Transverse colon (tissue), 4 donors: ENCODE measurements at regions not wholly inside any gene's neighbourhood (a gene's known extent, or its start where the extent isn't known, plus 50 kb on each side); places are given as distances from the start of the nearest gene placed in this dataset.

Source experiments
- CTCF ChIP-seq, 5 experiments: fragments of 200-600 bp in 3 of 5; fragments of 450-650 bp in 2 of 5; sonication (generic) in 3 of 5; IDR thresholded peaks; 1 replicate in 2 of 5; 2 replicates in 3 of 5; pipeline ENCODE4 v1.5.1; 2016 to 2017; ENCODE audit warnings: antibody characterized with exemption in 5 of 5, inconsistent platforms in 3 of 5, mild to moderate bottlenecking in 2 of 5, moderate library complexity in 1 of 5
- EP300 ChIP-seq: sonication (generic); formaldehyde crosslinking; IDR thresholded peaks from one replicate; pipeline ENCODE4 v1.6.1; 2017; ENCODE audit warnings: antibody characterized with exemption, low read depth
- POLR2A ChIP-seq: fragments of 450-650 bp; IDR thresholded peaks from one replicate; pipeline ENCODE4 v1.6.1; 2016; ENCODE audit warnings: antibody characterized with exemption, mild to moderate bottlenecking, moderate library complexity
- POLR2AphosphoS5 ChIP-seq, 3 donors: sonication (generic); formaldehyde crosslinking; IDR thresholded peaks; one replicate each; pipeline ENCODE4 v1.6.1; 2016; ENCODE audit warnings: antibody characterized with exemption in 3 of 3

- no peak for TF ChIP-seq CTCF (IDR thresholded peaks at IDR 0.05)
- TF ChIP-seq EP300 = no peak
- no peak for TF ChIP-seq POLR2AphosphoS5 (IDR thresholded peaks at IDR 0.05)
- TF ChIP-seq POLR2A = no peak
These were observed 76.7 kb upstream of the TARDBP start for GRCh38 chr1:10935724-10936123.
